ENCODE measurements at regions not wholly inside any gene's neighbourhood (a gene's known extent, or its start where the extent isn't known, plus 50 kb on each side); places are given as distances from the start of the nearest gene placed in this dataset.

DNA sequence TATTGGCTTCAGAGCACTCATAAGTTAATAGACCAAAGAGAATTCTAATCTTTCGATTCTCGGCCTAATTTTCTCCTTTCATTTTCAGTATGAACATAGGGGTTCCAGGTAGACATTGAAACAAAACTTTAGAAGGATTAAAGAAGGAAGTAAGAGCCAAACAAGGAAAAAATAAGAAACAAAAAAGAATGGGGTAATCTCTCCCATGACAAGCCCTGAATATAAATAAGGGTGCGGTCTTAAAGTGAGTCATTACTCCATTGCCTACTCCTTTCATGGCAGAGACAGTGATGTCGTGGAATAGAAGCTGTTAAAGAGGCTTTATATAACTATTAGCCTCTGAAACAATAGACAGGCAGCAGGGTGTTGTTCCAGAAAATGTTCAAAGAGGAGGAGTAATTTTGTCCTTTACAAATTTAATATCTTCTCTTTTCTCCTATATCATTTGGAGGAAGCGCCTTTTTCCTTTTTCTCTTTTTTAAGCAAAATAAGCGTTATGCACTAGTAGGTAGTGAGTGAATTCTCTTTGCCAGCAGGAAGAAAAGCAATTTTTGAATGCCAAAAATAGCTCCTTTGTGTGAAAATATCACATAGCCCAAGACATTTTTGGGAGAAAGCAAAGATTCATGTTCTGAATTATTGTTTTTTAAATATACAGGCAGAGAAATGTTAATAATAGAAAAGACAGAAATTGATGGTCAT, 607.9 kb upstream of the KCNMB2 start:
- CTCF ChIA-PET (ENCODE audit: partially characterized antibody): interaction anchor here (0.7 kb wide), 1 partner anchor 11 kb away, joined by 3 read pairs; no protein-coding TSS in a partner anchor
- Histone ChIP-seq H3K23me2 (ENCODE audit: low read depth, low read length) (no peaks in the 10 kb centered on the region), H4K8ac (ENCODE audit: extremely low read depth, insufficient read depth, low read length) (no peak overlapping the region), H3K18ac (ENCODE audit: extremely low read depth, low read length) (no peak overlapping the region), H2BK20ac (ENCODE audit: low read length) (no peak overlapping the region), H2AK5ac (ENCODE audit: low read depth, low read length) (no peak overlapping the region), H3K4me2 (ENCODE audit: insufficient read depth in 1 of 2, low read depth in 2 of 2, low read length in 2 of 2) (no peak overlapping the region), H3K36me3 (ENCODE audit: control insufficient read depth in 2 of 4, insufficient read depth in 4 of 4, low read length in 3 of 4) (no peaks in the 10 kb centered on the region), H3K56ac (replicated peaks; ENCODE audit: insufficient read length, low read depth, low read length) (no peak overlapping the region), H3K4ac (replicated peaks; ENCODE audit: insufficient read length, low read depth, low read length) (no peak overlapping the region), H2BK120ac (replicated peaks; ENCODE audit: low read depth, low read length) (no peak overlapping the region), H3K79me1 (ENCODE audit: low read depth, low read length) (no peaks in the 10 kb centered on the region), H4K5ac (ENCODE audit: insufficient read length, low read depth, low read length) (no peak overlapping the region), H3K79me2 (ENCODE audit: control insufficient read depth in 1 of 2, insufficient read depth in 2 of 2, low read length in 2 of 2) (no peaks in the 10 kb centered on the region), H3K4me3 (ENCODE audit: extremely low read depth in 1 of 4, insufficient read depth in 2 of 4, low read depth in 3 of 4, low read length in 4 of 4) (no peak overlapping the region), H2BK5ac (ENCODE audit: low read depth, low read length) (no peak overlapping the region), H4K20me1 (replicated peaks in 1 of 2; ENCODE audit: control insufficient read depth in 1 of 2, insufficient read depth in 2 of 2, low read length in 2 of 2) (no peaks in the 10 kb centered on the region), H3K23ac (ENCODE audit: insufficient read length) (no peak overlapping the region), H4K91ac (replicated peaks; ENCODE audit: insufficient read length, low read length) (no peak overlapping the region), H3K14ac (ENCODE audit: insufficient read length) (no peak overlapping the region), H2BK15ac (ENCODE audit: low read length) (no peak overlapping the region), H3K4me1 (replicated peaks in 1 of 4; ENCODE audit: control insufficient read depth in 3 of 4, insufficient read depth in 4 of 4, low read length in 3 of 4) (no peaks in the 10 kb centered on the region), H3K27me3 (replicated peaks in 1 of 4; ENCODE audit: control insufficient read depth in 3 of 4, extremely low read depth in 1 of 4, insufficient read depth in 3 of 4, low read length in 3 of 4) (peaks cover 0 to 1% (median 0%) of the 10 kb centered on the region in 4 experiments; a peak in 1 of 7 replicates), H3K27ac (ENCODE audit: low read depth, low read length) (no peak overlapping the region), H2BK12ac (ENCODE audit: low read depth, low read length) (no peak overlapping the region), H3K9me3 (ENCODE audit: insufficient read depth in 2 of 2, low read depth in 1 of 2, low read length in 1 of 2) (no peaks in the 10 kb centered on the region), H3K9ac (replicated peaks in 1 of 4; ENCODE audit: extremely low read depth in 1 of 4, low read depth in 3 of 4, low read length in 3 of 4) (no peak overlapping the region), H2AFZ (ENCODE audit: low read length) (no peak overlapping the region)
- DNase-seq (ENCODE audit: low read depth in 1 of 2, low spot score in 2 of 2) (no peak), FAIRE-seq (no peak)
- WGBS, 2 experiments (ENCODE audit: extremely low coverage in 1 of 2, insufficient coverage in 1 of 2, insufficient read length in 1 of 2, insufficient replicate concordance in 2 of 2, low coverage in 1 of 2, low lambda C conversion rate in 2 of 2, missing lambda C conversion rate in 1 of 2): 89% methylated on average over 6 of the region's 6 CpGs; no CpG with 5 or more reads in 1 of the 2 experiments
- TF ChIP-seq TAF1 (IDR thresholded peaks at IDR 0.05; ENCODE audit: low read depth, low read length): no peak
- POLR2A ChIA-PET (ENCODE audit: partially characterized antibody): no interaction called here
